ENCODE measurements at regions not wholly inside any gene's neighbourhood (a gene's known extent, or its start where the extent isn't known, plus 50 kb on each side); places are given as distances from the start of the nearest gene placed in this dataset.

DNA sequence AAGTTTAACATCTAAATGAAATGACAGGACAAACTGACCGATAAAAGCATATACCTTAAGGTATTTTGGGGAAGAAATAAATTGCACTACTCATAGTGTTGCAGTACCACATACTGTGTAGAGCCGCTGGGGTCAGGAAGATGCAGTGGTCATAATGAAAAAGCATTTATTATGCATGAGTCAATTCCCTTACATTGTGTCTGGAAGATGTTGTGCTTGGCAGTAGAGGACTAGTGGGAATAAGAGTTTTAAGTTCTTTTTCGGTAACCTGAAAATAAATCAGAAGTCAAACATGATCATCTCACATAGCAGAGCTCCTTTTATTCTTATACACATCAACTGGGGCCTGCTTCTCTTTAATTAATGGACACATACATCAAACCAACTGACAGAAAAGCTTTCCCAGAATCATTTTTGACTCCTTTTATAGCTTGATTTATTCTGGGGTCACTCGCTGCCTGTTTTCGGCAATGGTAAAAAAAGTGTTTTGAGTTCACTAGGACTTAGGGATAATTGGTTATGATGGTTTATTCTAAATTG lies 262.5 kb upstream of the CHD1 start:
- TF ChIP-seq, protein P1, sequence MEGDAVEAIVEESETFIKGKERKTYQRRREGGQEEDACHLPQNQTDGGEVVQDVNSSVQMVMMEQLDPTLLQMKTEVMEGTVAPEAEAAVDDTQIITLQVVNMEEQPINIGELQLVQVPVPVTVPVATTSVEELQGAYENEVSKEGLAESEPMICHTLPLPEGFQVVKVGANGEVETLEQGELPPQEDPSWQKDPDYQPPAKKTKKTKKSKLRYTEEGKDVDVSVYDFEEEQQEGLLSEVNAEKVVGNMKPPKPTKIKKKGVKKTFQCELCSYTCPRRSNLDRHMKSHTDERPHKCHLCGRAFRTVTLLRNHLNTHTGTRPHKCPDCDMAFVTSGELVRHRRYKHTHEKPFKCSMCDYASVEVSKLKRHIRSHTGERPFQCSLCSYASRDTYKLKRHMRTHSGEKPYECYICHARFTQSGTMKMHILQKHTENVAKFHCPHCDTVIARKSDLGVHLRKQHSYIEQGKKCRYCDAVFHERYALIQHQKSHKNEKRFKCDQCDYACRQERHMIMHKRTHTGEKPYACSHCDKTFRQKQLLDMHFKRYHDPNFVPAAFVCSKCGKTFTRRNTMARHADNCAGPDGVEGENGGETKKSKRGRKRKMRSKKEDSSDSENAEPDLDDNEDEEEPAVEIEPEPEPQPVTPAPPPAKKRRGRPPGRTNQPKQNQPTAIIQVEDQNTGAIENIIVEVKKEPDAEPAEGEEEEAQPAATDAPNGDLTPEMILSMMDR (IDR thresholded peaks at IDR 0.05) = no peak
- no peak for TF ChIP-seq EZH2 (IDR thresholded peaks at IDR 0.05; ENCODE audit: borderline replicate concordance, insufficient read depth, low read depth, low read length, poor library complexity, severe bottlenecking)

Data from B cell (primary cell).